DND-41 (cell line): ENCODE measurements at regions not wholly inside any gene's neighbourhood (a gene's known extent, or its start where the extent isn't known, plus 50 kb on each side); places are given as distances from the start of the nearest gene placed in this dataset.

ENCODE experiments used
- ATAC-seq: fragments of 200-7000 bp; cut with Tn5 transposase; 3 replicates; pipeline ENCODE4 v1.9.1; 2021; ENCODE audit warnings: low read depth; ENCODE audit not compliant: insufficient read depth
- DNase-seq: peaks from one replicate; pipeline ENCODE4 v3.0.0-alpha.2; 2020
- H2AFZ ChIP-seq: 2 replicates; pipeline ENCODE4 v1.6.0; 2012; ENCODE audit warnings: low read depth, low read length
- H3K27ac ChIP-seq: 2 replicates; pipeline ENCODE4 v1.5.1; 2012; ENCODE audit warnings: low read length, inconsistent platforms
- H3K27me3 ChIP-seq: fragments of 200-600 bp; sonication (generic); 2 replicates; pipeline ENCODE4 v1.6.0; 2012; ENCODE audit warnings: low read length, mild to moderate bottlenecking, inconsistent platforms; ENCODE audit not compliant: insufficient read depth, poor library complexity
- H3K36me3 ChIP-seq: 2 replicates; pipeline ENCODE4 v1.5.1; 2012; ENCODE audit warnings: low read length, inconsistent platforms; ENCODE audit not compliant: insufficient read depth
- H3K4me1 ChIP-seq: 2 replicates; pipeline ENCODE4 v1.5.1; 2012; ENCODE audit warnings: mild to moderate bottlenecking, low read length; ENCODE audit not compliant: insufficient read depth
- H3K4me2 ChIP-seq: 2 replicates; pipeline ENCODE4 v1.6.0; 2012; ENCODE audit warnings: mild to moderate bottlenecking, moderate library complexity, low read length, inconsistent platforms; ENCODE audit not compliant: insufficient read depth
- H3K4me3 ChIP-seq, 2 experiments: fragments of 200-600 bp in 1 of 2; shearing (Covaris generic) in 1 of 2; 2 replicates each; pipeline ENCODE4 v1.5.1; 2012 to 2016; ENCODE audit warnings: inconsistent platforms in 2 of 2, low read length in 2 of 2, mild to moderate bottlenecking in 2 of 2, low read depth in 1 of 2, moderate library complexity in 1 of 2
- H3K79me2 ChIP-seq: 2 replicates; pipeline ENCODE4 v1.6.0; 2012; ENCODE audit warnings: low read length, inconsistent platforms; ENCODE audit not compliant: insufficient read depth
- H3K9ac ChIP-seq: 2 replicates; pipeline ENCODE4 v1.6.0; 2012; ENCODE audit warnings: low read depth, mild to moderate bottlenecking, inconsistent platforms, low read length, moderate library complexity
- H3K9me3 ChIP-seq: 2 replicates; pipeline ENCODE4 v1.5.1; 2012; ENCODE audit warnings: low read length, moderate library complexity, mild to moderate bottlenecking, inconsistent platforms; ENCODE audit not compliant: insufficient read depth, severe bottlenecking
- H4K20me1 ChIP-seq: 2 replicates; pipeline ENCODE4 v1.6.0; 2012; ENCODE audit warnings: low read length; ENCODE audit not compliant: insufficient read depth
- EZH2 ChIP-seq: IDR thresholded peaks from 3 replicates; pipeline ENCODE4 v1.6.1; 2012; ENCODE audit warnings: borderline replicate concordance, low read depth, mild to moderate bottlenecking, moderate library complexity, low read length, inconsistent platforms; ENCODE audit not compliant: severe bottlenecking
- TF ChIP-seq, protein P1 (sequence below): IDR thresholded peaks from 2 replicates; pipeline ENCODE4 v1.5.1; 2012; ENCODE audit warnings: borderline replicate concordance, low read length, moderate library complexity, mild to moderate bottlenecking; ENCODE audit not compliant: poor library complexity, severe bottlenecking; ENCODE audit errors: extremely low read depth

- Histone ChIP-seq H3K79me2 (no peaks in the 10 kb centered on the region), H3K9ac (no peak overlapping the region), H3K4me1 (no peaks in the 10 kb centered on the region), H3K27ac (no peak overlapping the region), H4K20me1 (0 out of 2 replicates have a peak, but pooled peaks cover 4% of the 10 kb centered on the region), H3K4me2 (no peak overlapping the region), H3K27me3 (no peaks in the 10 kb centered on the region), H3K4me3 (no peak overlapping the region), H2AFZ (no peak overlapping the region), H3K9me3 (no peaks in the 10 kb centered on the region), H3K36me3 (no peaks in the 10 kb centered on the region)
- no peak for TF ChIP-seq EZH2
- TF ChIP-seq, protein P1, sequence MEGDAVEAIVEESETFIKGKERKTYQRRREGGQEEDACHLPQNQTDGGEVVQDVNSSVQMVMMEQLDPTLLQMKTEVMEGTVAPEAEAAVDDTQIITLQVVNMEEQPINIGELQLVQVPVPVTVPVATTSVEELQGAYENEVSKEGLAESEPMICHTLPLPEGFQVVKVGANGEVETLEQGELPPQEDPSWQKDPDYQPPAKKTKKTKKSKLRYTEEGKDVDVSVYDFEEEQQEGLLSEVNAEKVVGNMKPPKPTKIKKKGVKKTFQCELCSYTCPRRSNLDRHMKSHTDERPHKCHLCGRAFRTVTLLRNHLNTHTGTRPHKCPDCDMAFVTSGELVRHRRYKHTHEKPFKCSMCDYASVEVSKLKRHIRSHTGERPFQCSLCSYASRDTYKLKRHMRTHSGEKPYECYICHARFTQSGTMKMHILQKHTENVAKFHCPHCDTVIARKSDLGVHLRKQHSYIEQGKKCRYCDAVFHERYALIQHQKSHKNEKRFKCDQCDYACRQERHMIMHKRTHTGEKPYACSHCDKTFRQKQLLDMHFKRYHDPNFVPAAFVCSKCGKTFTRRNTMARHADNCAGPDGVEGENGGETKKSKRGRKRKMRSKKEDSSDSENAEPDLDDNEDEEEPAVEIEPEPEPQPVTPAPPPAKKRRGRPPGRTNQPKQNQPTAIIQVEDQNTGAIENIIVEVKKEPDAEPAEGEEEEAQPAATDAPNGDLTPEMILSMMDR, result no peak
- no peak for DNase-seq
- no peak for ATAC-seq
Observed at GRCh38 chr22:49183208-49183825, 644.4 kb downstream of the BRD1 start.

- Histone ChIP-seq H3K4me1 (no peaks in the 10 kb centered on the region), H3K27ac (no peak overlapping the region), H2AFZ (no peak overlapping the region), H3K4me2 (no peak overlapping the region), H3K79me2 (no peaks in the 10 kb centered on the region), H4K20me1 (0 out of 2 replicates have a peak, but pooled peaks cover 4% of the 10 kb centered on the region), H3K36me3 (no peaks in the 10 kb centered on the region), H3K27me3 (no peaks in the 10 kb centered on the region), H3K9me3 (no peaks in the 10 kb centered on the region), H3K4me3 (no peak overlapping the region), H3K9ac (no peak overlapping the region)
- ATAC-seq (no peak), DNase-seq (no peak)
- TF ChIP-seq EZH2, result no peak
- TF ChIP-seq, protein P1, result no peak
Observed at GRCh38 chr22:49182416-49182815, 645.3 kb downstream of the BRD1 start.

DNA sequence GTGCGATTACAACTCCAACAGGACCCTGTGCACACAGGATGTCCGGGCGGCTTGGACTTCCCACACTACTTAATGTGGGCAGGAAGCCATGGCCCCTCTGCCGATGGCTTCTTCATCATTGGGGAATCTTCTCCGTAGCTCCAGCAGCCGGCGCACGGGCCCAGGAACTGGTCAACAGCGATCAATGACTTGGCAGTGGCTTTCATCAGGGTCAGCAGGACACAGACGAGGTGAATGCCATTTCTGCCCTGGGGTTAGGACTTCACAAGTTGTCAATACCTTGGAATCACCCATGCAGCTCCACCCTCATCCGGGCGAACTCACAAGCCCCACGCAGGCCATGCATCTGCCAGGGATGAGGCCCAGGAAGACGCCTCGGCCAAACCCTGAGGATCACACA, 645.7 kb downstream of the BRD1 start:
- H3K4me1 ChIP-seq, result no peaks in the 10 kb centered on the region
- no peaks in the 10 kb centered on the region for H3K9me3 ChIP-seq
- DNase-seq, result no peak
- H3K27ac ChIP-seq, result no peak overlapping the region
- no peaks in the 10 kb centered on the region for H3K36me3 ChIP-seq
- no peak overlapping the region for H3K4me3 ChIP-seq
- no peak overlapping the region for H3K4me2 ChIP-seq
- no peaks in the 10 kb centered on the region for H3K27me3 ChIP-seq
- H2AFZ ChIP-seq, result no peak overlapping the region
- H4K20me1 ChIP-seq, result 0 out of 2 replicates have a peak, but pooled peaks cover 4% of the 10 kb centered on the region
- no peak for ATAC-seq
- H3K9ac ChIP-seq, result no peak overlapping the region
- TF ChIP-seq EZH2, result no peak
- TF ChIP-seq, protein P1, result no peak
- H3K79me2 ChIP-seq, result no peaks in the 10 kb centered on the region
